ENCODE measurements at regions not wholly inside any gene's neighbourhood (a gene's known extent, or its start where the extent isn't known, plus 50 kb on each side); places are given as distances from the start of the nearest gene placed in this dataset.

DNA sequence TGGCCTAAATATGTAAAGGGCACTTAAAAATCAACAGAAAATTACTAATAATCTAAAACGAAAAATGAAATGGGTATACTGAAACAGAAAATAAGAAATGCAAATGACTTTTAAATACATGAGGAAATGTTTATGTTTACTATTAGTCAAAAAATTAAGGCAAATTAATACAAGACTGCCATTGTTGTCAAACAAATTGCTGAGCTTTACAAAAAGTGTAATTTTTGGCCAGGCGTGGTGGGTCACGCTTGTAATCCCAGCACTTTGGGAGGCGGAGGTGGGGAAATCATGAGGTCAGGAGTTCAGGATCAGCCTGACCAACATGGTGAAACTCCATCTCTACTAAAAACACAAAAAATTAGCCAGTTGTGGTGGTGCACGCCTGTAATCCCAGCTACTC is 343.9 kb upstream of the SGO1 start (continued):
- TF ChIP-seq, protein P1, sequence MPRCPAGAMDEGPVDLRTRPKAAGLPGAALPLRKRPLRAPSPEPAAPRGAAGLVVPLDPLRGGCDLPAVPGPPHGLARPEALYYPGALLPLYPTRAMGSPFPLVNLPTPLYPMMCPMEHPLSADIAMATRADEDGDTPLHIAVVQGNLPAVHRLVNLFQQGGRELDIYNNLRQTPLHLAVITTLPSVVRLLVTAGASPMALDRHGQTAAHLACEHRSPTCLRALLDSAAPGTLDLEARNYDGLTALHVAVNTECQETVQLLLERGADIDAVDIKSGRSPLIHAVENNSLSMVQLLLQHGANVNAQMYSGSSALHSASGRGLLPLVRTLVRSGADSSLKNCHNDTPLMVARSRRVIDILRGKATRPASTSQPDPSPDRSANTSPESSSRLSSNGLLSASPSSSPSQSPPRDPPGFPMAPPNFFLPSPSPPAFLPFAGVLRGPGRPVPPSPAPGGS (IDR thresholded peaks at IDR 0.05; ENCODE audit: borderline replicate concordance, insufficient read depth, low read depth, low read length, poor library complexity, severe bottlenecking): no peak
- TF ChIP-seq NFXL1 (IDR thresholded peaks at IDR 0.05; ENCODE audit: borderline replicate concordance) (no peak), NFIC (IDR thresholded peaks at IDR 0.05; ENCODE audit: low read depth, low read length) (no peak), PAX5 (IDR thresholded peaks at IDR 0.05; ENCODE audit: borderline replicate concordance, low read depth, low read length) (no peak), SREBF1 (IDR thresholded peaks at IDR 0.05; ENCODE audit: low read length) (no peak)
- TF ChIP-seq, protein P2, sequence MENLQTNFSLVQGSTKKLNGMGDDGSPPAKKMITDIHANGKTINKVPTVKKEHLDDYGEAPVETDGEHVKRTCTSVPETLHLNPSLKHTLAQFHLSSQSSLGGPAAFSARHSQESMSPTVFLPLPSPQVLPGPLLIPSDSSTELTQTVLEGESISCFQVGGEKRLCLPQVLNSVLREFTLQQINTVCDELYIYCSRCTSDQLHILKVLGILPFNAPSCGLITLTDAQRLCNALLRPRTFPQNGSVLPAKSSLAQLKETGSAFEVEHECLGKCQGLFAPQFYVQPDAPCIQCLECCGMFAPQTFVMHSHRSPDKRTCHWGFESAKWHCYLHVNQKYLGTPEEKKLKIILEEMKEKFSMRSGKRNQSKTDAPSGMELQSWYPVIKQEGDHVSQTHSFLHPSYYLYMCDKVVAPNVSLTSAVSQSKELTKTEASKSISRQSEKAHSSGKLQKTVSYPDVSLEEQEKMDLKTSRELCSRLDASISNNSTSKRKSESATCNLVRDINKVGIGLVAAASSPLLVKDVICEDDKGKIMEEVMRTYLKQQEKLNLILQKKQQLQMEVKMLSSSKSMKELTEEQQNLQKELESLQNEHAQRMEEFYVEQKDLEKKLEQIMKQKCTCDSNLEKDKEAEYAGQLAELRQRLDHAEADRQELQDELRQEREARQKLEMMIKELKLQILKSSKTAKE (IDR thresholded peaks at IDR 0.05; ENCODE audit: low read depth, poor library complexity, severe bottlenecking): no peak
- TF ChIP-seq, protein P3, sequence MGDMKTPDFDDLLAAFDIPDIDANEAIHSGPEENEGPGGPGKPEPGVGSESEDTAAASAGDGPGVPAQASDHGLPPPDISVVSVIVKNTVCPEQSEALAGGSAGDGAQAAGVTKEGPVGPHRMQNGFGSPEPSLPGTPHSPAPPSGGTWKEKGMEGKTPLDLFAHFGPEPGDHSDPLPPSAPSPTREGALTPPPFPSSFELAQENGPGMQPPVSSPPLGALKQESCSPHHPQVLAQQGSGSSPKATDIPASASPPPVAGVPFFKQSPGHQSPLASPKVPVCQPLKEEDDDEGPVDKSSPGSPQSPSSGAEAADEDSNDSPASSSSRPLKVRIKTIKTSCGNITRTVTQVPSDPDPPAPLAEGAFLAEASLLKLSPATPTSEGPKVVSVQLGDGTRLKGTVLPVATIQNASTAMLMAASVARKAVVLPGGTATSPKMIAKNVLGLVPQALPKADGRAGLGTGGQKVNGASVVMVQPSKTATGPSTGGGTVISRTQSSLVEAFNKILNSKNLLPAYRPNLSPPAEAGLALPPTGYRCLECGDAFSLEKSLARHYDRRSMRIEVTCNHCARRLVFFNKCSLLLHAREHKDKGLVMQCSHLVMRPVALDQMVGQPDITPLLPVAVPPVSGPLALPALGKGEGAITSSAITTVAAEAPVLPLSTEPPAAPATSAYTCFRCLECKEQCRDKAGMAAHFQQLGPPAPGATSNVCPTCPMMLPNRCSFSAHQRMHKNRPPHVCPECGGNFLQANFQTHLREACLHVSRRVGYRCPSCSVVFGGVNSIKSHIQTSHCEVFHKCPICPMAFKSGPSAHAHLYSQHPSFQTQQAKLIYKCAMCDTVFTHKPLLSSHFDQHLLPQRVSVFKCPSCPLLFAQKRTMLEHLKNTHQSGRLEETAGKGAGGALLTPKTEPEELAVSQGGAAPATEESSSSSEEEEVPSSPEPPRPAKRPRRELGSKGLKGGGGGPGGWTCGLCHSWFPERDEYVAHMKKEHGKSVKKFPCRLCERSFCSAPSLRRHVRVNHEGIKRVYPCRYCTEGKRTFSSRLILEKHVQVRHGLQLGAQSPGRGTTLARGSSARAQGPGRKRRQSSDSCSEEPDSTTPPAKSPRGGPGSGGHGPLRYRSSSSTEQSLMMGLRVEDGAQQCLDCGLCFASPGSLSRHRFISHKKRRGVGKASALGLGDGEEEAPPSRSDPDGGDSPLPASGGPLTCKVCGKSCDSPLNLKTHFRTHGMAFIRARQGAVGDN (IDR thresholded peaks at IDR 0.05): no peak
